CD4-positive, alpha-beta T cell (primary cell): ENCODE measurements at regions not wholly inside any gene's neighbourhood (a gene's known extent, or its start where the extent isn't known, plus 50 kb on each side); places are given as distances from the start of the nearest gene placed in this dataset.

Experiments
- ATAC-seq: fragments of 200-7000 bp; cut with Tn5 transposase; one replicate; pipeline ENCODE4 v1.10.0; 2022; ENCODE audit warnings: mild to moderate bottlenecking; ENCODE audit not compliant: poor library complexity
- CTCF ChIA-PET: fragments of 350-600 bp; sonication (Branson Sonifier 250); formaldehyde crosslinking; loops from one replicate; lab custom pipeline; 2021; ENCODE audit warnings: antibody characterized with exemption, inconsistent platforms; lab: Charles Lee
- POLR2A ChIA-PET: fragments of 350-600 bp; sonication (Branson Sonifier 250); formaldehyde crosslinking; loops from one replicate; lab custom pipeline; 2021; ENCODE audit warnings: antibody characterized with exemption, inconsistent platforms; lab: Charles Lee
- DNase-seq, 14 experiments: peaks; one replicate each; pipeline ENCODE4 v3.0.0-alpha.2; 2013 to 2020; ENCODE audit warnings: mixed read lengths in 2 of 14
- H3K27ac ChIP-seq, 2 donors: one replicate each; pipeline versions ENCODE4 v1.5.1 to v1.7.0; 2013; ENCODE audit warnings: low read length in 2 of 2, low read depth in 1 of 2, mild to moderate bottlenecking in 1 of 2
- H3K27me3 ChIP-seq, 2 experiments: 1 replicate in 1 of 2; 2 replicates in 1 of 2; pipeline versions ENCODE4 v1.6.1 to v1.7.0; 2013; ENCODE audit warnings: low read length in 2 of 2, control low read depth in 1 of 2, mild to moderate bottlenecking in 1 of 2, moderate library complexity in 1 of 2; ENCODE audit not compliant: insufficient read depth in 2 of 2, control insufficient read depth in 1 of 2
- H3K36me3 ChIP-seq: one replicate; pipeline ENCODE4 v1.6.1; 2013; ENCODE audit warnings: low read length, control low read depth; ENCODE audit not compliant: insufficient read depth
- H3K4me1 ChIP-seq: one replicate; pipeline ENCODE4 v1.6.1; 2013; ENCODE audit warnings: low read length, control low read depth; ENCODE audit not compliant: insufficient read depth
- H3K4me3 ChIP-seq: one replicate; pipeline ENCODE4 v1.5.1; 2013; ENCODE audit warnings: mild to moderate bottlenecking, low read length, moderate library complexity
- H3K9me3 ChIP-seq, 2 experiments: 1 replicate in 1 of 2; 2 replicates in 1 of 2; pipeline versions ENCODE4 v1.6.1 to v1.7.0; 2013; ENCODE audit warnings: low read length in 2 of 2, mild to moderate bottlenecking in 2 of 2, control low read depth in 1 of 2, moderate library complexity in 1 of 2; ENCODE audit not compliant: control insufficient read depth in 1 of 2, insufficient read depth in 1 of 2
- H3K27ac Mint-ChIP-seq: one replicate; pipeline ENCODE4 v1.8.0; 2020; ENCODE audit warnings: mixed read lengths
- H3K27me3 Mint-ChIP-seq: one replicate; pipeline ENCODE4 v1.8.0; 2021; ENCODE audit warnings: mixed read lengths
- H3K36me3 Mint-ChIP-seq: one replicate; pipeline ENCODE4 v1.8.0; 2021; ENCODE audit warnings: low read depth, mixed read lengths
- H3K4me1 Mint-ChIP-seq: one replicate; pipeline ENCODE4 v1.8.0; 2021; ENCODE audit warnings: low read depth, mixed read lengths
- H3K4me3 Mint-ChIP-seq: one replicate; pipeline ENCODE4 v1.8.0; 2020; ENCODE audit warnings: mild to moderate bottlenecking, mixed read lengths
- H3K9me3 Mint-ChIP-seq: one replicate; pipeline ENCODE4 v1.8.0; 2020; ENCODE audit warnings: mixed read lengths
- CTCF ChIP-seq: fragments of 200-600 bp; IDR thresholded peaks from one replicate; pipeline ENCODE4 v1.8.0; 2022; ENCODE audit warnings: antibody characterized with exemption, mild to moderate bottlenecking
- intact Hi-C, 2 experiments: fragments of 100-400 bp; cut with DNase I in 1 of 2; cut with micrococcal nuclease in 1 of 2; formaldehyde crosslinking; loops; one replicate each; pipeline versions ENCODE4 v1.15.1 to v1.9.0; 2023 to 2025; cut with DNase I, micrococcal nuclease

DNA sequence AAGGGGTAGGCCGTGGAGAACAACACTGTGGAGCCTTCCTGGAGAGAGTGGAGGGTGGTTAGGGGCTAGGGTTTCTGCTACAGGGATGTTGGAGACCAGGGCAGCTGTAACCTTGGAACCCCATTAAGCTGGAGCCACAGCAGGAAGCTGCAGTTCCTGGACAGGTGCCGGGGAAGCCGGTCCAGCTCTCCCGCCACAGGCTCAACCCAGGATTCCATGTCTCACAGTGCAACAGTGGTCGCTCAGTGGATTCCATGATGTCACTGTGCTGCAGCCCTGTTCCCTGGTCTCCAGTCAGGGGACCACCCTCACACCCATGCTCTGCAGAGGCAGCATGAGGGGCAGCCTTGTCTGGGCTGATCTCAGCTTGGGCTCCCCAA, 264.6 kb upstream of the CDYL start:
- Histone ChIP-seq H3K4me3 (no peak overlapping the region), H3K9me3 (peaks cover 0 to 19% of the 10 kb centered on the region in 2 experiments), H3K4me1 (no peaks in the 10 kb centered on the region), H3K36me3 (no peaks in the 10 kb centered on the region), H3K27ac (no peak overlapping the region), H3K27me3 (no peaks in the 10 kb centered on the region)
- DNase-seq: no peak
- H3K4me3 Mint-ChIP-seq: no peak overlapping the region
- TF ChIP-seq CTCF: no peak
- H3K36me3 Mint-ChIP-seq: no peaks in the 10 kb centered on the region
- POLR2A ChIA-PET: no interaction called here
- CTCF ChIA-PET: no interaction called here
- intact Hi-C loops: no loop called here
- H3K4me1 Mint-ChIP-seq: no peaks in the 10 kb centered on the region
- peaks cover 28% of the 10 kb centered on the region for H3K27me3 Mint-ChIP-seq
- ATAC-seq: no peak
- no peak overlapping the region for H3K27ac Mint-ChIP-seq
- H3K9me3 Mint-ChIP-seq: no peaks in the 10 kb centered on the region

GRCh38 chr6:4510906-4511640, 265.1 kb upstream of the CDYL start:
- TF ChIP-seq CTCF: no peak
- ATAC-seq (no peak), DNase-seq (peak in 1 of 14 experiments; percentile 4)
- POLR2A ChIA-PET: no interaction called here
- Mint-ChIP-seq H3K36me3 (no peaks in the 10 kb centered on the region), H3K9me3 (no peaks in the 10 kb centered on the region), H3K4me3 (no peak overlapping the region), H3K4me1 (no peaks in the 10 kb centered on the region), H3K27ac (no peak overlapping the region), H3K27me3 (peaks cover 28% of the 10 kb centered on the region)
- Histone ChIP-seq H3K4me1 (no peaks in the 10 kb centered on the region), H3K4me3 (no peak overlapping the region), H3K27me3 (no peaks in the 10 kb centered on the region), H3K27ac (no peak overlapping the region), H3K36me3 (no peaks in the 10 kb centered on the region), H3K9me3 (peaks cover 0 to 19% of the 10 kb centered on the region in 2 experiments)
- CTCF ChIA-PET: no interaction called here
- intact Hi-C loops: no loop called here

DNA sequence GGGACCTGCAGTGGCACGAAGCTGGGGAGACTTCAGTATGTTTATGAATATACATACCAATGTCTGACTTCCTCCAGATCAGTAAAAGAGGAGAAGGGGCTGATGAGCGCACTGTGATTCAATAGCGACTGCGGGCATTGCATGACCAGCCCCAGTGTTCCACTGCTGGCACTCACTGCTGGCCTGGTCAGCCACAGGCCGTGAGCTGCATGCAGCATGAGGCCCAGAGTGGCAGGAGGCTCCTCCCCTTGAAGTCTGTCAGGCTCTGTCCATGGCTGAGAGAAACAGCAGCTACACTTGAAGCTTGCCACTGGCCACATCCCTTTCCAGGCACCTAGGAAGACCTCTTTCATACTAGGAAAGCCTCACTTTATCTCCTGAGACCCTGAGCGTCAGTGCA, 265.9 kb upstream of the CDYL start:
- H3K27ac ChIP-seq: no peak overlapping the region
- no peaks in the 10 kb centered on the region for H3K4me1 ChIP-seq
- no peak overlapping the region for H3K4me3 Mint-ChIP-seq
- no peaks in the 10 kb centered on the region for H3K36me3 ChIP-seq
- DNase-seq (no peak), ATAC-seq (no peak)
- H3K36me3 Mint-ChIP-seq: no peaks in the 10 kb centered on the region
- POLR2A ChIA-PET: no interaction called here
- H3K27ac Mint-ChIP-seq: no peak overlapping the region
- no peak for TF ChIP-seq CTCF
- no peaks in the 10 kb centered on the region for H3K27me3 ChIP-seq
- intact Hi-C loops: no loop called here
- no peaks in the 10 kb centered on the region for H3K9me3 Mint-ChIP-seq
- H3K4me1 Mint-ChIP-seq: no peaks in the 10 kb centered on the region
- H3K9me3 ChIP-seq: peaks cover 0 to 19% of the 10 kb centered on the region in 2 experiments
- H3K27me3 Mint-ChIP-seq: peaks cover 33% of the 10 kb centered on the region
- no peak overlapping the region for H3K4me3 ChIP-seq
- CTCF ChIA-PET: no interaction called here
